NCI-H1417 (cell line): ENCODE measurements at regions not wholly inside any gene's neighbourhood (a gene's known extent, or its start where the extent isn't known, plus 50 kb on each side); places are given as distances from the start of the nearest gene placed in this dataset.
"Not testable (repeated sequence)": the region's sequence is repeated elsewhere in the genome, so short reads cannot be mapped to it uniquely, and the experiment has no call there.

Experiments used
- DNase-seq, 3 experiments: peaks; one replicate each; lab custom pipeline; 2025; lab: John Stamatoyannopoulos, UW

- no peak for DNase-seq
Measured at GRCh38 chrX:78603908-78604307, 55.2 kb downstream of the RTL3 start.

- no peak for DNase-seq
Measured at GRCh38 chrX:78595901-78596502, 63.1 kb downstream of the RTL3 start.

GRCh38 chrX:78593701-78594100 is 65.4 kb downstream of the RTL3 start:
- no peak for DNase-seq

- no peak for DNase-seq
Measured at GRCh38 chrX:78592030-78592429, 67.1 kb downstream of the RTL3 start.

- DNase-seq: no peak
Measured at GRCh38 chrX:78574306-78574705, 84.8 kb downstream of the RTL3 start.

- DNase-seq: no peak
Measured at GRCh38 chrX:78573630-78574029, 85.5 kb downstream of the RTL3 start.

- DNase-seq: no peak
Measured at GRCh38 chrX:78571849-78572248, 87.3 kb downstream of the RTL3 start.

GRCh38 chrX:78555401-78555980 is 103.6 kb downstream of the RTL3 start:
- DNase-seq: peak in 1 of 3 experiments; percentile 13

- not testable (repeated sequence) for DNase-seq
Measured at GRCh38 chrX:78552628-78553027, 106.5 kb downstream of the RTL3 start.

- DNase-seq: no peak
Measured at GRCh38 chrX:78548012-78548411, 111.1 kb downstream of the RTL3 start.

- no peak for DNase-seq
Measured at GRCh38 chrX:78545233-78545632, 113.9 kb downstream of the RTL3 start.

- no peak for DNase-seq
Measured at GRCh38 chrX:78543281-78543680, 115.8 kb downstream of the RTL3 start.

GRCh38 chrX:78540171-78540570 is 119.0 kb downstream of the RTL3 start:
- DNase-seq: no peak

- no peak for DNase-seq
Measured at GRCh38 chrX:78534221-78534620, 124.9 kb downstream of the RTL3 start.

- DNase-seq: no peak
Measured at GRCh38 chrX:78532363-78532762, 126.8 kb downstream of the RTL3 start.

- DNase-seq: no peak
Measured at GRCh38 chrX:78527818-78528217, 131.3 kb downstream of the RTL3 start.

- DNase-seq: no peak
Measured at GRCh38 chrX:78527263-78527662, 131.9 kb downstream of the RTL3 start.

- no peak for DNase-seq
Measured at GRCh38 chrX:78522601-78523000, 136.5 kb downstream of the RTL3 start.

- DNase-seq: no peak
Measured at GRCh38 chrX:78517124-78517523, 142.0 kb downstream of the RTL3 start.

- peak in 2 of 3 experiments; percentile 5 to 57 for DNase-seq
Measured at GRCh38 chrX:78514852-78515251, 144.3 kb downstream of the RTL3 start.

- DNase-seq: peak in 1 of 3 experiments; percentile 22
Measured at GRCh38 chrX:78513971-78514738, 145.0 kb downstream of the RTL3 start.

- DNase-seq: no peak
Measured at GRCh38 chrX:78506248-78506647, 152.9 kb downstream of the RTL3 start.

- no peak for DNase-seq
Measured at GRCh38 chrX:78496483-78496882, 162.6 kb downstream of the RTL3 start.
